PFSK-1 (cell line): ENCODE measurements at regions not wholly inside any gene's neighbourhood (a gene's known extent, or its start where the extent isn't known, plus 50 kb on each side); places are given as distances from the start of the nearest gene placed in this dataset.

Experiments
- FOXP2 ChIP-seq: optimal IDR thresholded peaks from 2 replicates; pipeline ENCODE3; 2011; ENCODE audit warnings: borderline replicate concordance, control low read depth, inconsistent platforms; ENCODE audit not compliant: insufficient read depth; ENCODE audit errors: extremely low read length, extremely low read depth
- POLR2AphosphoS5 ChIP-seq: IDR thresholded peaks from 2 replicates; pipeline ENCODE4 v1.6.1; 2012; ENCODE audit warnings: low read depth, mild to moderate bottlenecking, control low read depth, low read length, moderate library complexity
- SIN3A ChIP-seq: IDR thresholded peaks from 2 replicates; pipeline ENCODE4 v1.6.1; 2012; ENCODE audit warnings: mild to moderate bottlenecking, low read length, moderate library complexity, borderline replicate concordance; ENCODE audit not compliant: insufficient read depth
- TAF1 ChIP-seq: IDR thresholded peaks from 2 replicates; pipeline ENCODE4 v1.6.1; 2012; ENCODE audit warnings: low read length, control low read depth, borderline replicate concordance; ENCODE audit not compliant: insufficient read depth
- TF ChIP-seq, protein P1 (sequence below), 2 experiments: IDR thresholded peaks; 2 replicates each; pipeline versions ENCODE4 v1.6.1 to v1.8.0; 2011 to 2012; ENCODE audit warnings: low read depth in 2 of 2, low read length in 2 of 2, control low read depth in 1 of 2, inconsistent platforms in 1 of 2, mild to moderate bottlenecking in 1 of 2, moderate library complexity in 1 of 2; ENCODE audit not compliant: insufficient read depth in 1 of 2

- TF ChIP-seq POLR2AphosphoS5 (no peak), FOXP2 (no peak)
Measured at GRCh38 chr4:27763830-27764525, 903.3 kb downstream of the STIM2 start.

- TF ChIP-seq, protein P1, sequence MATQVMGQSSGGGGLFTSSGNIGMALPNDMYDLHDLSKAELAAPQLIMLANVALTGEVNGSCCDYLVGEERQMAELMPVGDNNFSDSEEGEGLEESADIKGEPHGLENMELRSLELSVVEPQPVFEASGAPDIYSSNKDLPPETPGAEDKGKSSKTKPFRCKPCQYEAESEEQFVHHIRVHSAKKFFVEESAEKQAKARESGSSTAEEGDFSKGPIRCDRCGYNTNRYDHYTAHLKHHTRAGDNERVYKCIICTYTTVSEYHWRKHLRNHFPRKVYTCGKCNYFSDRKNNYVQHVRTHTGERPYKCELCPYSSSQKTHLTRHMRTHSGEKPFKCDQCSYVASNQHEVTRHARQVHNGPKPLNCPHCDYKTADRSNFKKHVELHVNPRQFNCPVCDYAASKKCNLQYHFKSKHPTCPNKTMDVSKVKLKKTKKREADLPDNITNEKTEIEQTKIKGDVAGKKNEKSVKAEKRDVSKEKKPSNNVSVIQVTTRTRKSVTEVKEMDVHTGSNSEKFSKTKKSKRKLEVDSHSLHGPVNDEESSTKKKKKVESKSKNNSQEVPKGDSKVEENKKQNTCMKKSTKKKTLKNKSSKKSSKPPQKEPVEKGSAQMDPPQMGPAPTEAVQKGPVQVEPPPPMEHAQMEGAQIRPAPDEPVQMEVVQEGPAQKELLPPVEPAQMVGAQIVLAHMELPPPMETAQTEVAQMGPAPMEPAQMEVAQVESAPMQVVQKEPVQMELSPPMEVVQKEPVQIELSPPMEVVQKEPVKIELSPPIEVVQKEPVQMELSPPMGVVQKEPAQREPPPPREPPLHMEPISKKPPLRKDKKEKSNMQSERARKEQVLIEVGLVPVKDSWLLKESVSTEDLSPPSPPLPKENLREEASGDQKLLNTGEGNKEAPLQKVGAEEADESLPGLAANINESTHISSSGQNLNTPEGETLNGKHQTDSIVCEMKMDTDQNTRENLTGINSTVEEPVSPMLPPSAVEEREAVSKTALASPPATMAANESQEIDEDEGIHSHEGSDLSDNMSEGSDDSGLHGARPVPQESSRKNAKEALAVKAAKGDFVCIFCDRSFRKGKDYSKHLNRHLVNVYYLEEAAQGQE (IDR thresholded peaks at IDR 0.05; ENCODE audit: insufficient read depth in 1 of 2, low read depth in 2 of 2, low read length in 2 of 2): no peak
- TF ChIP-seq TAF1 (no peak), SIN3A (no peak), POLR2AphosphoS5 (no peak), FOXP2 (no peak)
Measured at GRCh38 chr4:27764526-27764837, 903.8 kb downstream of the STIM2 start.

- TF ChIP-seq POLR2AphosphoS5 (no peak), FOXP2 (no peak), SIN3A (no peak), TAF1 (no peak)
- TF ChIP-seq, protein P1 (IDR thresholded peaks at IDR 0.05; ENCODE audit: insufficient read depth in 1 of 2, low read depth in 2 of 2, low read length in 2 of 2): no peak
Measured at GRCh38 chr4:27770895-27771294, 910.3 kb downstream of the STIM2 start.

DNA sequence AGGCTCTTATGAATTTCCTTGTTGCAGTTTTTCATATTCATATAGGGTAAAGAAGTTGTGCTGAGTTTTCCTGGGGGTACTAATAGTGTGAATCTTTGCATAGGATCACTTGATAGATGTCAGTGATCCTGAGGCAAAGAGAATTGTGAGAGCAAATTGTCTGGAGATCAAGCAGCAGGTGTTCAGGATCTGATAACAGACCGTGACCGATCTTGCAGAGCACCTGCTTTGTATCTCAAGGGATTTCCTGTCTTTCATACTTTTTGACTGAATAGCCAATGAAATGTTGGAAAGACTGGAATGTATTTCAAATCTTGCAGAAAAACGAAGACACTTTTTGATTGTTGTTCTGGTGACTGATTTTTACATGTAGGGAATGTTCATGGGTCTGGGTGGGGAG, 914.5 kb downstream of the STIM2 start:
- TF ChIP-seq SIN3A (no peak), FOXP2 (no peak), POLR2AphosphoS5 (no peak), TAF1 (no peak)
- TF ChIP-seq, protein P1 (IDR thresholded peaks at IDR 0.05; ENCODE audit: insufficient read depth in 1 of 2, low read depth in 2 of 2, low read length in 2 of 2): no peak

- TF ChIP-seq, protein P1 (IDR thresholded peaks at IDR 0.05; ENCODE audit: insufficient read depth in 1 of 2, low read depth in 2 of 2, low read length in 2 of 2): no peak
- no peak for TF ChIP-seq FOXP2
- no peak for TF ChIP-seq TAF1
- no peak for TF ChIP-seq POLR2AphosphoS5
- TF ChIP-seq SIN3A: no peak
Measured at GRCh38 chr4:27779827-27780226, 919.2 kb downstream of the STIM2 start.
